HG03439 (cell line): ENCODE measurements at regions not wholly inside any gene's neighbourhood (a gene's known extent, or its start where the extent isn't known, plus 50 kb on each side); places are given as distances from the start of the nearest gene placed in this dataset.
"Not testable (repeated sequence)": the region's sequence is repeated elsewhere in the genome, so short reads cannot be mapped to it uniquely, and the experiment has no call there.

Experiments used
- ATAC-seq: cut with Tn5 transposase; IDR thresholded peaks from one replicate; pipeline ENCODE4 v1.9.1; 2021; ENCODE audit warnings: mild to moderate bottlenecking, moderate library complexity; ENCODE audit not compliant: unreplicated experiment

GRCh38 chr3:72629191-72629631, 219.0 kb downstream of the SHQ1 start:
- no peak for ATAC-seq

GRCh38 chr3:72628065-72628464, 220.2 kb downstream of the SHQ1 start:
- ATAC-seq = no peak

GRCh38 chr3:72627271-72627670, 221.0 kb downstream of the SHQ1 start:
- no peak for ATAC-seq

- no peak for ATAC-seq
Observed at GRCh38 chr3:72625602-72626337, 222.5 kb downstream of the SHQ1 start.

- ATAC-seq = no peak
Observed at GRCh38 chr3:72624656-72625055, 223.6 kb downstream of the SHQ1 start.

GRCh38 chr3:72618739-72619138, 229.5 kb downstream of the SHQ1 start:
- no peak for ATAC-seq

GRCh38 chr3:72617424-72618024, 230.7 kb downstream of the SHQ1 start:
- no peak for ATAC-seq

- no peak for ATAC-seq
Observed at GRCh38 chr3:72615776-72616175, 232.5 kb downstream of the SHQ1 start.

- ATAC-seq = no peak
Observed at GRCh38 chr3:72615182-72615581, 233.1 kb downstream of the SHQ1 start.

GRCh38 chr3:72614394-72615074, 233.7 kb downstream of the SHQ1 start:
- no peak for ATAC-seq

- no peak for ATAC-seq
Observed at GRCh38 chr3:72613871-72614270, 234.4 kb downstream of the SHQ1 start.

GRCh38 chr3:72609114-72609513, 239.1 kb downstream of the SHQ1 start:
- not testable (repeated sequence) for ATAC-seq

- ATAC-seq = no peak
Observed at GRCh38 chr3:72606005-72606800, 242.0 kb downstream of the SHQ1 start.

GRCh38 chr3:72604328-72604727, 243.9 kb downstream of the SHQ1 start:
- ATAC-seq = no peak

- ATAC-seq = no peak
Observed at GRCh38 chr3:72601983-72602750, 246.1 kb downstream of the SHQ1 start.

GRCh38 chr3:72601060-72601459, 247.2 kb downstream of the SHQ1 start:
- no peak for ATAC-seq

- ATAC-seq = no peak
Observed at GRCh38 chr3:72597756-72598195, 250.5 kb downstream of the SHQ1 start.

- ATAC-seq = no peak
Observed at GRCh38 chr3:72597043-72597442, 251.2 kb downstream of the SHQ1 start.

- ATAC-seq = no peak
Observed at GRCh38 chr3:72595927-72596610, 252.2 kb downstream of the SHQ1 start.

GRCh38 chr3:72595376-72595775, 252.9 kb downstream of the SHQ1 start:
- no peak for ATAC-seq
